GM12874 (cell line): ENCODE measurements at regions not wholly inside any gene's neighbourhood (a gene's known extent, or its start where the extent isn't known, plus 50 kb on each side); places are given as distances from the start of the nearest gene placed in this dataset.

Experiments used
- TF ChIP-seq, protein P1 (sequence below): IDR thresholded peaks from 2 replicates; pipeline ENCODE4 v1.5.1; 2011; ENCODE audit warnings: low read depth, mild to moderate bottlenecking, control low read depth, low read length, moderate library complexity; ENCODE audit not compliant: insufficient read depth

- TF ChIP-seq, protein P1, sequence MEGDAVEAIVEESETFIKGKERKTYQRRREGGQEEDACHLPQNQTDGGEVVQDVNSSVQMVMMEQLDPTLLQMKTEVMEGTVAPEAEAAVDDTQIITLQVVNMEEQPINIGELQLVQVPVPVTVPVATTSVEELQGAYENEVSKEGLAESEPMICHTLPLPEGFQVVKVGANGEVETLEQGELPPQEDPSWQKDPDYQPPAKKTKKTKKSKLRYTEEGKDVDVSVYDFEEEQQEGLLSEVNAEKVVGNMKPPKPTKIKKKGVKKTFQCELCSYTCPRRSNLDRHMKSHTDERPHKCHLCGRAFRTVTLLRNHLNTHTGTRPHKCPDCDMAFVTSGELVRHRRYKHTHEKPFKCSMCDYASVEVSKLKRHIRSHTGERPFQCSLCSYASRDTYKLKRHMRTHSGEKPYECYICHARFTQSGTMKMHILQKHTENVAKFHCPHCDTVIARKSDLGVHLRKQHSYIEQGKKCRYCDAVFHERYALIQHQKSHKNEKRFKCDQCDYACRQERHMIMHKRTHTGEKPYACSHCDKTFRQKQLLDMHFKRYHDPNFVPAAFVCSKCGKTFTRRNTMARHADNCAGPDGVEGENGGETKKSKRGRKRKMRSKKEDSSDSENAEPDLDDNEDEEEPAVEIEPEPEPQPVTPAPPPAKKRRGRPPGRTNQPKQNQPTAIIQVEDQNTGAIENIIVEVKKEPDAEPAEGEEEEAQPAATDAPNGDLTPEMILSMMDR: no peak
These were observed 477.8 kb upstream of the CAMK1G start for GRCh38 chr1:209105701-209106100.

DNA sequence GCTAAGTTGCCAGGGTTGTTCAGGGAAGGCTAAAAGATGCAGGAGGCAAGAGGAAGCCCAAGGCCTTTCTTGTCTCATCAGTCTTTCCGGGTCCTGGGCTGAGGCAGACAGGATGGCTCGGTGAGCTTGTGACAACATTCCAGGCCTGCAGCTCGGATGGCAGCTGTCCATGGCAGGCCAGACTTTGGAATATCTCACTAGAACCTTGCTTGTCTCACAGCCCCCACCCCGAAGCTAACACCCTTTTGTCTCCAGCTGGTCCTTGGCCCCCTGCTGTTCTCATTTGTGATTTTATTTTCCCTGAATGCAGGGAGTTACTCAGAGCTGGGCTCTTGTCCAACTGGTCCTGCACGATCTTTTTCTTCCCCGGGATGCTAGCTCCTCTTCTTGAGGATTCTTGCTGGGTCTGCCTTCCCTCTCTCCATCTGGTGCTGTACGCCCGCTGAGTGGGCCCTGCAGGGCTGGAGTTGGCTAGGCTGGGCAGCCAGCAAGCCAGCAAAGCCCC lies 477.2 kb upstream of the CAMK1G start:
- TF ChIP-seq, protein P1: no peak

GRCh38 chr1:209106861-209107260 lies 476.7 kb upstream of the CAMK1G start:
- TF ChIP-seq, protein P1: no peak

- TF ChIP-seq, protein P1: no peak
These were observed 476.0 kb upstream of the CAMK1G start for GRCh38 chr1:209107535-209107934.

DNA sequence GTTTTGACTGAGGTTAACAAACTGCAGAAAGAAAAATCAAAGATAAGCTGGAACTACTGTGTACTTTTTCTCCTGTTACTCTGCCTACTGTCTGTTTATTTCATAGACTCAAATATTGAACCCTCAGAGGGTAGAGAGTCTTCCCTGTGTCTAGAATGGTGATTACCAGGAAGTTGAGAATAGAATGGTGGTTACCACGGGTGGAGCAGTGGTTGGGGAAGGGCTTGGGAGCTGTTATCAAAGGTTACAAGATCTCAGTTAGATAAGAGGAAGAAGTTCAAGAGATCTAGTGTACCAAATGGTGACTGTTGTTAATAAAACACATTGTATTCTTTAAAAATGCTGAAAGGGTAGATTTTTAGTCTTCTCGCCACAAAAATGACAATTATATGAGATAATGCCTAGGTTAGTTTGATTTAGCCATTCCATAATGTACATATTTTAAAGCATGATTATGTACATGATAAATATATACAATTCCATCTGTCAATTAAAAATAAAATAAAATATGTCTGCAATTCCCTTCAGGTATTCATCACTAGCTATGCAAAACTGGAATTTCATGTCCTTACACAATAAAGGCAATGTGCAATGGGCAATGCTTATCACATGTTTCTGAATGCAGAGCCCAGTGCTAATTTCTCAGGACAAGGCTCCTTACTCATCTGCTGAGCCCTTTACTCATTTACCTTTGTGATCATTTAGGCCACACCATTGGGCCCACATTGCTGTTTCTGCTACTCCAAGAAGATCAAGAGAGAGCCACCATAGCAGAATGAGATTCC lies 474.3 kb upstream of the CAMK1G start:
- TF ChIP-seq, protein P1: no peak

GRCh38 chr1:209113521-209113920 lies 470.0 kb upstream of the CAMK1G start:
- TF ChIP-seq, protein P1: no peak

DNA sequence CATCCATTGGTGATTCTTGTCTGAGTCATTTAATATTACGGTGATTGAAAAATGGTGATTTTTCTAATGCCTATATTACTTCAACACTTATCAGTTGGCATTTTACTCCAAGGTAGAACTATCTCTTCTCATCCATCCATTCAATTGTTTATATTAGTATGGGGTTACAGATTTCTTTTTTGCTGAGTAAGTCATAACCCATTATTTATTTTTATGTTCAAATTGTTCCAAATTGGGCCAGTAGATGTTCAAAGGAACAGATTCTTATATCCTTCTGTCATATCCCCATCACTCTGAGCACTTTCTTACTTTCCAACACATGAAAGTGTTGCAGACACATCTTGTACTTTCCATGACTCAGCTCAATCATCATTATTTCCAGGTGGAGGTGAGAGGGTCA lies 466.8 kb upstream of the CAMK1G start:
- TF ChIP-seq, protein P1: no peak
